Skeletal muscle tissue (tissue), 3 donors: ENCODE measurements at regions not wholly inside any gene's neighbourhood (a gene's known extent, or its start where the extent isn't known, plus 50 kb on each side); places are given as distances from the start of the nearest gene placed in this dataset.
"Not testable (repeated sequence)": the region's sequence is repeated elsewhere in the genome, so short reads cannot be mapped to it uniquely, and the experiment has no call there.

Experiments used
- H3K27ac ChIP-seq: one replicate; pipeline ENCODE4 v1.7.0; 2013; ENCODE audit warnings: mild to moderate bottlenecking, low read depth, low read length, inconsistent platforms
- H3K27me3 ChIP-seq, 3 donors: one replicate each; pipeline ENCODE4 v1.7.0; 2013; ENCODE audit warnings: low read length in 3 of 3; ENCODE audit not compliant: control insufficient read depth in 3 of 3, insufficient read depth in 3 of 3
- H3K36me3 ChIP-seq, 3 donors: one replicate each; pipeline ENCODE4 v1.7.0; 2013; ENCODE audit warnings: low read length in 3 of 3; ENCODE audit not compliant: control insufficient read depth in 3 of 3, insufficient read depth in 3 of 3
- H3K4me1 ChIP-seq, 3 donors: one replicate each; pipeline ENCODE4 v1.7.0; 2013; ENCODE audit warnings: low read length in 3 of 3, mild to moderate bottlenecking in 3 of 3; ENCODE audit not compliant: control insufficient read depth in 3 of 3, insufficient read depth in 3 of 3
- H3K4me3 ChIP-seq, 3 donors: one replicate each; pipeline ENCODE4 v1.7.0; 2013; ENCODE audit warnings: low read length in 3 of 3
- H3K9ac ChIP-seq, 3 donors: one replicate each; pipeline ENCODE4 v1.7.0; 2013; ENCODE audit warnings: low read length in 3 of 3, mild to moderate bottlenecking in 3 of 3, moderate library complexity in 2 of 3, low read depth in 1 of 3
- H3K9me3 ChIP-seq, 3 donors: one replicate each; pipeline ENCODE4 v1.7.0; 2013; ENCODE audit warnings: low read length in 3 of 3; ENCODE audit not compliant: control insufficient read depth in 3 of 3
- donor health status: Osteomylitis.

- H3K27me3 ChIP-seq: no peaks in the 10 kb centered on the region
- H3K4me3 ChIP-seq: no peak overlapping the region
Measured at GRCh38 chr20:41716911-41717310, 98.7 kb upstream of the CHD6 start.

GRCh38 chr20:41716436-41716835, 98.3 kb upstream of the CHD6 start:
- H3K4me1 ChIP-seq: no peaks in the 10 kb centered on the region
- no peak overlapping the region for H3K27ac ChIP-seq
- H3K27me3 ChIP-seq: no peaks in the 10 kb centered on the region
- H3K36me3 ChIP-seq: no peaks in the 10 kb centered on the region
- H3K9ac ChIP-seq: no peak overlapping the region
- H3K4me3 ChIP-seq: no peak overlapping the region
- no peaks in the 10 kb centered on the region for H3K9me3 ChIP-seq

More at GRCh38 chr20:41716911-41717310, 98.7 kb upstream of the CHD6 start:
- no peaks in the 10 kb centered on the region for H3K9me3 ChIP-seq
- H3K36me3 ChIP-seq: no peaks in the 10 kb centered on the region
- H3K4me1 ChIP-seq: no peaks in the 10 kb centered on the region
- H3K9ac ChIP-seq: no peak overlapping the region
- no peak overlapping the region for H3K27ac ChIP-seq

- Histone ChIP-seq H3K4me1 (no peaks in the 10 kb centered on the region), H3K27me3 (no peaks in the 10 kb centered on the region), H3K9ac (no peak overlapping the region), H3K27ac (no peak overlapping the region), H3K4me3 (no peak overlapping the region), H3K36me3 (no peaks in the 10 kb centered on the region), H3K9me3 (no peaks in the 10 kb centered on the region)
Measured at GRCh38 chr20:41715526-41715925, 97.3 kb upstream of the CHD6 start.

GRCh38 chr20:41714030-41714429, 95.9 kb upstream of the CHD6 start:
- H3K36me3 ChIP-seq: no peaks in the 10 kb centered on the region
- no peak overlapping the region for H3K9ac ChIP-seq
- no peaks in the 10 kb centered on the region for H3K27me3 ChIP-seq
- no peak overlapping the region for H3K4me3 ChIP-seq
- no peak overlapping the region for H3K27ac ChIP-seq
- H3K9me3 ChIP-seq: no peaks in the 10 kb centered on the region
- no peaks in the 10 kb centered on the region for H3K4me1 ChIP-seq

- Histone ChIP-seq H3K4me1 (no peaks in the 10 kb centered on the region), H3K36me3 (no peaks in the 10 kb centered on the region), H3K27ac (no peak overlapping the region), H3K9me3 (no peaks in the 10 kb centered on the region), H3K9ac (no peak overlapping the region), H3K4me3 (no peak overlapping the region), H3K27me3 (no peaks in the 10 kb centered on the region)
Measured at GRCh38 chr20:41704896-41705295, 86.7 kb upstream of the CHD6 start.

DNA sequence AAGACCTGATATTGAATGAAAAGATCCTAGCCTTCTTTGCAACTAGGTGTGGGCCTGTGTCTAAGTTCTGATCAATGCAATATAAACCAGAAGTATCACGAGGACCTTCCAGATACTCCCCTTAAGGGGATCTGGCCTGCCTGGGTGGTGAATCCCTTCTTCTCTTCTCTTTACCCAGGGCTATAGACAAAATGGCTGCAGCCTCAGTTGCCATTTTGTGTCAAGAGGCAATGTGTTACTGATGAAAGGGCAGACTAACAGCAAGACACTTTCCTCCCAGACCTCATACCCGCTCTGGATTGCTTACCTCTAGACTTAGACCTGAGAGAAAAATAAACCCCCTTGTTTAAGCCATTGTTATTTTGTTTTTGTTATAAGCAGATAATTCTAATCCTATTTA, 84.5 kb upstream of the CHD6 start:
- Histone ChIP-seq H3K27ac (no peak overlapping the region), H3K27me3 (no peaks in the 10 kb centered on the region), H3K4me3 (no peak overlapping the region), H3K36me3 (no peaks in the 10 kb centered on the region), H3K9ac (no peak overlapping the region), H3K4me1 (no peaks in the 10 kb centered on the region), H3K9me3 (no peaks in the 10 kb centered on the region)

GRCh38 chr20:41701588-41702348, 83.6 kb upstream of the CHD6 start:
- H3K9ac ChIP-seq: no peak overlapping the region
- H3K27ac ChIP-seq: no peak overlapping the region
- no peak overlapping the region for H3K4me3 ChIP-seq
- H3K4me1 ChIP-seq: peaks cover 0 to 4% (median 0%) of the 10 kb centered on the region in 3 donors
- H3K9me3 ChIP-seq: no peaks in the 10 kb centered on the region
- no peaks in the 10 kb centered on the region for H3K27me3 ChIP-seq
- H3K36me3 ChIP-seq: no peaks in the 10 kb centered on the region

GRCh38 chr20:41699673-41700072, 81.5 kb upstream of the CHD6 start:
- not testable (repeated sequence) for H3K36me3 ChIP-seq, H3K4me3 ChIP-seq, H3K9ac ChIP-seq, H3K27ac ChIP-seq, H3K27me3 ChIP-seq, H3K9me3 ChIP-seq
- peaks cover 2 to 13% (median 2%) of the 10 kb centered on the region in 3 donors for H3K4me1 ChIP-seq

- no peaks in the 10 kb centered on the region for H3K27me3 ChIP-seq
- peaks cover 6 to 18% (median 12%) of the 10 kb centered on the region in 3 donors for H3K4me1 ChIP-seq
- no peaks in the 10 kb centered on the region for H3K9me3 ChIP-seq
- no peak overlapping the region for H3K9ac ChIP-seq
- no peak overlapping the region for H3K4me3 ChIP-seq
- no peaks in the 10 kb centered on the region for H3K36me3 ChIP-seq
- no peak overlapping the region for H3K27ac ChIP-seq
Measured at GRCh38 chr20:41697861-41698559, 79.8 kb upstream of the CHD6 start.

- H3K9ac ChIP-seq: no peak overlapping the region
- no peaks in the 10 kb centered on the region for H3K9me3 ChIP-seq
- H3K36me3 ChIP-seq: no peaks in the 10 kb centered on the region
- H3K27me3 ChIP-seq: no peaks in the 10 kb centered on the region
- H3K4me3 ChIP-seq: no peak overlapping the region
- peaks cover 11 to 22% (median 12%) of the 10 kb centered on the region in 3 donors for H3K4me1 ChIP-seq
- H3K27ac ChIP-seq: no peak overlapping the region
Measured at GRCh38 chr20:41696428-41696827, 78.3 kb upstream of the CHD6 start.
